ENCODE measurements at regions not wholly inside any gene's neighbourhood (a gene's known extent, or its start where the extent isn't known, plus 50 kb on each side); places are given as distances from the start of the nearest gene placed in this dataset.

- DNase-seq: no peak
Observed at GRCh38 chr1:190540366-190540765, 62.7 kb upstream of the BRINP3 start.

- no peak for DNase-seq
Observed at GRCh38 chr1:190551638-190552037, 74.0 kb upstream of the BRINP3 start.

- no peak for DNase-seq
Observed at GRCh38 chr1:190560161-190560681, 82.6 kb upstream of the BRINP3 start.

GRCh38 chr1:190563230-190563629 lies 85.6 kb upstream of the BRINP3 start:
- no peak for DNase-seq

GRCh38 chr1:190564117-190564516 lies 86.5 kb upstream of the BRINP3 start:
- DNase-seq: no peak

GRCh38 chr1:190578017-190578416 lies 100.4 kb upstream of the BRINP3 start:
- DNase-seq: no peak

- no peak for DNase-seq
Observed at GRCh38 chr1:190578526-190578925, 100.9 kb upstream of the BRINP3 start.

GRCh38 chr1:190579552-190580193 lies 102.0 kb upstream of the BRINP3 start:
- DNase-seq: no peak

- DNase-seq: no peak
Observed at GRCh38 chr1:190583862-190584261, 106.2 kb upstream of the BRINP3 start.

- no peak for DNase-seq
Observed at GRCh38 chr1:190588424-190588823, 110.8 kb upstream of the BRINP3 start.

GRCh38 chr1:190595438-190595837 lies 117.8 kb upstream of the BRINP3 start:
- no peak for DNase-seq

- DNase-seq: no peak
Observed at GRCh38 chr1:190597294-190597693, 119.6 kb upstream of the BRINP3 start.

GRCh38 chr1:190599670-190600069 lies 122.0 kb upstream of the BRINP3 start:
- DNase-seq: no peak

- no peak for DNase-seq
Observed at GRCh38 chr1:190602325-190602724, 124.7 kb upstream of the BRINP3 start.

- DNase-seq: no peak
Observed at GRCh38 chr1:190608282-190608681, 130.6 kb upstream of the BRINP3 start.

- DNase-seq: no peak
Observed at GRCh38 chr1:190615818-190616217, 138.2 kb upstream of the BRINP3 start.

GRCh38 chr1:190616235-190616634 lies 138.6 kb upstream of the BRINP3 start:
- no peak for DNase-seq

GRCh38 chr1:190619724-190620123 lies 142.1 kb upstream of the BRINP3 start:
- DNase-seq: no peak

GRCh38 chr1:190633488-190633887 lies 155.8 kb upstream of the BRINP3 start:
- no peak for DNase-seq

- DNase-seq: no peak
Observed at GRCh38 chr1:190634134-190634533, 156.5 kb upstream of the BRINP3 start.

GRCh38 chr1:190649553-190649952 lies 171.9 kb upstream of the BRINP3 start:
- DNase-seq: no peak

GRCh38 chr1:190658907-190659306 lies 181.2 kb upstream of the BRINP3 start:
- no peak for DNase-seq

- no peak for DNase-seq
Observed at GRCh38 chr1:190663962-190664361, 186.3 kb upstream of the BRINP3 start.

GRCh38 chr1:190665045-190665444 lies 187.4 kb upstream of the BRINP3 start:
- no peak for DNase-seq

- no peak for DNase-seq
Observed at GRCh38 chr1:190667914-190668313, 190.2 kb upstream of the BRINP3 start.
